Spleen (tissue), 11 donors: ENCODE measurements at regions not wholly inside any gene's neighbourhood (a gene's known extent, or its start where the extent isn't known, plus 50 kb on each side); places are given as distances from the start of the nearest gene placed in this dataset.
A peak's percentile ranks its signal among the peaks of the same experiment; 100 is the strongest.

Experiments used
- DNase-seq: peaks from one replicate; pipeline ENCODE4 v3.0.0-alpha.2; 2020
- H3K27ac ChIP-seq, 8 donors: fragments of 200-600 bp; sonication (generic) in 7 of 8; 1 replicate in 4 of 8; 2 replicates in 4 of 8; pipeline versions ENCODE4 v1.5.0 to v1.8.0; 2016 to 2021; ENCODE audit warnings: inconsistent platforms in 4 of 8, mild to moderate bottlenecking in 4 of 8, moderate library complexity in 1 of 8
- H3K27me3 ChIP-seq, 7 donors: fragments of 200-600 bp; sonication (generic) in 6 of 7; replicated peaks in 1 of 7; 1 replicate in 4 of 7; 2 replicates in 3 of 7; pipeline versions ENCODE4 v1.5.0 to v1.8.0; 2016 to 2021; ENCODE audit warnings: inconsistent platforms in 3 of 7, mild to moderate bottlenecking in 1 of 7
- H3K36me3 ChIP-seq, 6 donors: fragments of 200-600 bp; sonication (generic) in 5 of 6; 1 replicate in 4 of 6; 2 replicates in 2 of 6; pipeline versions ENCODE4 v1.5.0 to v1.8.0; 2016 to 2021; ENCODE audit warnings: inconsistent platforms in 2 of 6
- H3K4me1 ChIP-seq, 6 donors: fragments of 200-600 bp; sonication (generic) in 5 of 6; 1 replicate in 3 of 6; 2 replicates in 3 of 6; pipeline versions ENCODE4 v1.5.0 to v1.8.0; 2016 to 2021; ENCODE audit warnings: inconsistent platforms in 3 of 6
- H3K4me3 ChIP-seq, 8 donors: fragments of 200-600 bp; sonication (generic) in 7 of 8; 1 replicate in 4 of 8; 2 replicates in 4 of 8; pipeline versions ENCODE4 v1.5.0 to v1.8.0; 2016 to 2021; ENCODE audit warnings: inconsistent platforms in 4 of 8, mild to moderate bottlenecking in 4 of 8, moderate library complexity in 2 of 8
- H3K9me3 ChIP-seq, 8 donors: fragments of 200-600 bp; sonication (generic) in 7 of 8; 1 replicate in 4 of 8; 2 replicates in 4 of 8; pipeline versions ENCODE4 v1.5.0 to v1.8.0; 2016 to 2021; ENCODE audit warnings: inconsistent platforms in 4 of 8
- CTCF ChIP-seq, 11 experiments: fragments of 200-600 bp in 7 of 11; fragments of 450-650 bp in 4 of 11; sonication (generic) in 4 of 11; IDR thresholded peaks in 8 of 11; conservative IDR thresholded peaks in 3 of 11; 1 replicate in 7 of 11; 2 replicates in 4 of 11; pipeline versions ENCODE4 v1.4.0 to v1.8.0; 2016 to 2021; ENCODE audit warnings: antibody characterized with exemption in 11 of 11, inconsistent platforms in 4 of 11, mild to moderate bottlenecking in 1 of 11
- POLR2A ChIP-seq, 3 donors: fragments of 450-650 bp; IDR thresholded peaks; one replicate each; pipeline ENCODE4 v1.5.1; 2017; ENCODE audit warnings: antibody characterized with exemption in 3 of 3, mild to moderate bottlenecking in 1 of 3
- POLR2AphosphoS5 ChIP-seq, 3 donors: sonication (generic); formaldehyde crosslinking; IDR thresholded peaks; one replicate each; pipeline ENCODE4 v1.5.1; 2017; ENCODE audit warnings: antibody characterized with exemption in 3 of 3
- WGBS, 5 donors: extraction: QIAGEN DNeasy Blood & Tissue Kit in 3 of 5; methylation state at CpG; one replicate each; pipeline versions ENCODE4 v1.1.5 to v1.1.7; 2013 to 2018; 5-methylcytosine and 5-hydroxymethylcytosine counted together
- intact Hi-C: fragments of 100-400 bp; cut with DNase I; formaldehyde crosslinking; loops from one replicate; pipeline ENCODE4 v1.15.0; 2023; ENCODE audit warnings: low total_unique reads
- donor health status: healthy with polysubstance abuse.
- donor health status: DM: no; HTN: no; CAD: no; lungs with moderate emphysema.
- donor health status: DM: no; HTN: no; CAD: no.
- donor health status: Bipolar disorder and iron deficiency.
- donor health status: healthy.
- donor health status: DM: no; HTN: no; CAD: no.
- donor health status: DM: yes; HTN: yes; CAD: no.

DNA sequence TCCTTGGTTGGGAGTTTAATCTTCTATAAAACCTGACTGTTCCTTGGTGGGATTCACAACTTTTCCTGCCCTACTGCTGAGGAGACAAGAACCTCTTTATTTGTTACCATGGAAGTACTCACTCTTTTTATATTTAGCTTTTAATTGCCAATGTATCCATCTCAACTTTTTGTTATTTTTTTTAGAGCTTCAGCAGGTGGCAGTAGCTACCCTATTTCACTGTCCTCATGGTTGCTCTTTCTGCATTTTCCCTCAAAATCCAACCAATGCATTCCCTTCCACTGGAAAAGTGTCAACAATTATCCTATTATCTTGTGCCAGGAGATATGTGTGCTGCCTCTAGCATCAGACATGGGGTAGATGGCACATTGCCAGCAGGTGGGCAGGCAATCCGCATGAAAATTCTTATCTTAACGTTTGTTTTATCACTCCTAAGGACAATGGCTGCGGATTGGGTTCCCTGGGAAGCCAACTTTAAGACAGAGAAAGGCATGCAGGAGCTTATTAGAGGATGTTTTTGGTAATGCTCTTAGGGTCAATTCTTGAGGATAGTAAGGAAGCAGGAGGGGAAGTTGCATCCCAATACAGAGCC, 406.4 kb downstream of the SNAPC1 start:
- TF ChIP-seq POLR2AphosphoS5 (IDR thresholded peaks at IDR 0.05) (no peak), CTCF (IDR thresholded peaks at IDR 0.05 in 8 of 11, conservative IDR thresholded peaks at IDR 0.05 in 3 of 11) (no peak), POLR2A (IDR thresholded peaks at IDR 0.05) (no peak)
- 68 to 76% (median 71%) methylated on average over 3 of the region's 3 CpGs for WGBS, 5 donors
- intact Hi-C loops, result loop anchor here (10.0 kb wide), 1 partner anchor 1106 kb away; no protein-coding TSS in a partner anchor
- Histone ChIP-seq H3K27ac (no peak overlapping the region), H3K4me1 (no peaks in the 10 kb centered on the region), H3K4me3 (no peak overlapping the region), H3K27me3 (peaks cover 0 to 7% (median 0%) of the 10 kb centered on the region in 7 donors), H3K9me3 (no peaks in the 10 kb centered on the region), H3K36me3 (no peaks in the 10 kb centered on the region)
- no peak for DNase-seq

GRCh38 chr14:62179367-62180018, 417.3 kb downstream of the SNAPC1 start:
- intact Hi-C loops, result no loop called here
- no peak overlapping the region for H3K27ac ChIP-seq
- H3K27me3 ChIP-seq, result peaks cover 0 to 29% (median 0%) of the 10 kb centered on the region in 7 donors
- no peaks in the 10 kb centered on the region for H3K36me3 ChIP-seq
- no peak overlapping the region for H3K4me3 ChIP-seq
- no peak for DNase-seq
- TF ChIP-seq CTCF (IDR thresholded peaks at IDR 0.05 in 8 of 11, conservative IDR thresholded peaks at IDR 0.05 in 3 of 11) (peak in 7 of 11 experiments; percentile 14 to 47 (median 29)), POLR2A (IDR thresholded peaks at IDR 0.05) (no peak)
- peaks cover 0 to 5% (median 0%) of the 10 kb centered on the region in 8 donors for H3K9me3 ChIP-seq
- no peaks in the 10 kb centered on the region for H3K4me1 ChIP-seq
- WGBS, 5 donors, result 44 to 67% (median 63%) methylated on average over 5 of the region's 5 CpGs

- H3K4me1 ChIP-seq, result no peaks in the 10 kb centered on the region
- no peak for DNase-seq
- TF ChIP-seq POLR2A (IDR thresholded peaks at IDR 0.05) (no peak), POLR2AphosphoS5 (IDR thresholded peaks at IDR 0.05) (no peak), CTCF (IDR thresholded peaks at IDR 0.05 in 8 of 11, conservative IDR thresholded peaks at IDR 0.05 in 3 of 11) (no peak)
- H3K36me3 ChIP-seq, result no peaks in the 10 kb centered on the region
- intact Hi-C loops, result no loop called here
- WGBS, 5 donors, result 79 to 91% (median 84%) methylated on average over 3 of the region's 3 CpGs
- H3K9me3 ChIP-seq, result no peaks in the 10 kb centered on the region
- H3K27ac ChIP-seq, result no peak overlapping the region
- peaks cover 0 to 26% (median 0%) of the 10 kb centered on the region in 7 donors for H3K27me3 ChIP-seq
- H3K4me3 ChIP-seq, result no peak overlapping the region
Observed at GRCh38 chr14:62181591-62181990, 419.4 kb downstream of the SNAPC1 start.

GRCh38 chr14:62185078-62185477, 422.9 kb downstream of the SNAPC1 start:
- Histone ChIP-seq H3K27me3 (peaks cover 0 to 39% (median 0%) of the 10 kb centered on the region in 7 donors), H3K36me3 (no peaks in the 10 kb centered on the region), H3K9me3 (no peaks in the 10 kb centered on the region), H3K4me3 (no peak overlapping the region), H3K4me1 (no peaks in the 10 kb centered on the region), H3K27ac (no peak overlapping the region)
- no peak for TF ChIP-seq POLR2AphosphoS5 (IDR thresholded peaks at IDR 0.05)
- no peak for TF ChIP-seq CTCF (IDR thresholded peaks at IDR 0.05 in 8 of 11, conservative IDR thresholded peaks at IDR 0.05 in 3 of 11)
- TF ChIP-seq POLR2A (IDR thresholded peaks at IDR 0.05), result no peak
- WGBS, 5 donors, result 9 to 28% (median 24%) methylated on average over 1 of the region's 1 CpG
- intact Hi-C loops, result no loop called here
- no peak for DNase-seq
